Naive thymus-derived CD4-positive, alpha-beta T cell (primary cell): ENCODE measurements at regions not wholly inside any gene's neighbourhood (a gene's known extent, or its start where the extent isn't known, plus 50 kb on each side); places are given as distances from the start of the nearest gene placed in this dataset.
"Not testable (repeated sequence)": the region's sequence is repeated elsewhere in the genome, so short reads cannot be mapped to it uniquely, and the experiment has no call there.

Experiments
- ATAC-seq: fragments of 150-1000 bp; cut with Tn5 transposase; 2 replicates; pipeline ENCODE4 v1.10.0; 2021; ENCODE audit warnings: mild to moderate bottlenecking, moderate library complexity
- CTCF ChIA-PET: fragments of 350-600 bp; sonication (Branson Sonifier 250); formaldehyde crosslinking; loops from one replicate; lab custom pipeline; 2021; ENCODE audit warnings: antibody characterized with exemption; lab: Charles Lee
- POLR2A ChIA-PET: fragments of 350-600 bp; sonication (Branson Sonifier 250); formaldehyde crosslinking; loops from one replicate; lab custom pipeline; 2021; ENCODE audit warnings: antibody characterized with exemption, inconsistent platforms; lab: Charles Lee
- DNase-seq, 9 donors: peaks; one replicate each; pipeline versions ENCODE4 v3.0.0 to v3.0.0-alpha.2; 2020 to 2022; ENCODE audit warnings: mixed read lengths in 1 of 9
- H3K27ac ChIP-seq: one replicate; pipeline ENCODE4 v1.7.0; 2013; ENCODE audit warnings: mild to moderate bottlenecking, low read depth, low read length, moderate library complexity
- H3K27me3 ChIP-seq, 2 donors: one replicate each; pipeline ENCODE4 v1.7.0; 2013; ENCODE audit warnings: low read length in 2 of 2, mild to moderate bottlenecking in 2 of 2, moderate library complexity in 2 of 2; ENCODE audit not compliant: control insufficient read depth in 2 of 2, insufficient read depth in 2 of 2
- H3K36me3 ChIP-seq, 3 experiments: 1 replicate in 2 of 3; 2 replicates in 1 of 3; pipeline ENCODE4 v1.7.0; 2013; ENCODE audit warnings: low read length in 3 of 3, mild to moderate bottlenecking in 3 of 3, moderate library complexity in 1 of 3; ENCODE audit not compliant: insufficient read depth in 3 of 3, control insufficient read depth in 2 of 3
- H3K4me1 ChIP-seq, 2 donors: one replicate each; pipeline ENCODE4 v1.7.0; 2013; ENCODE audit warnings: low read length in 2 of 2, mild to moderate bottlenecking in 2 of 2, moderate library complexity in 1 of 2; ENCODE audit not compliant: control insufficient read depth in 2 of 2, insufficient read depth in 2 of 2
- H3K4me3 ChIP-seq: 2 replicates; pipeline ENCODE4 v1.7.0; 2013; ENCODE audit warnings: mild to moderate bottlenecking, low read length
- H3K9me3 ChIP-seq, 3 experiments: 1 replicate in 2 of 3; 2 replicates in 1 of 3; pipeline ENCODE4 v1.7.0; 2013; ENCODE audit warnings: low read length in 3 of 3; ENCODE audit not compliant: control insufficient read depth in 2 of 3
- H3K27ac Mint-ChIP-seq, 9 donors: one replicate each; pipeline ENCODE4 v1.8.0; 2020 to 2022; ENCODE audit warnings: mixed read lengths in 9 of 9, mild to moderate bottlenecking in 8 of 9, moderate library complexity in 5 of 9, inconsistent platforms in 2 of 9
- H3K27me3 Mint-ChIP-seq, 5 donors: one replicate each; pipeline ENCODE4 v1.8.0; 2021 to 2022; ENCODE audit warnings: mixed read lengths in 5 of 5, mild to moderate bottlenecking in 1 of 5
- H3K36me3 Mint-ChIP-seq, 5 donors: one replicate each; pipeline ENCODE4 v1.8.0; 2020 to 2022; ENCODE audit warnings: mixed read lengths in 5 of 5, mild to moderate bottlenecking in 3 of 5, inconsistent platforms in 1 of 5
- H3K4me1 Mint-ChIP-seq, 7 donors: one replicate each; pipeline ENCODE4 v1.8.0; 2020 to 2022; ENCODE audit warnings: mixed read lengths in 7 of 7, mild to moderate bottlenecking in 3 of 7, inconsistent platforms in 1 of 7
- H3K4me3 Mint-ChIP-seq, 10 donors: one replicate each; pipeline ENCODE4 v1.8.0; 2020 to 2022; ENCODE audit warnings: mild to moderate bottlenecking in 10 of 10, mixed read lengths in 10 of 10, moderate library complexity in 6 of 10, inconsistent platforms in 2 of 10
- H3K9me3 Mint-ChIP-seq, 11 donors: one replicate each; pipeline ENCODE4 v1.8.0; 2020 to 2022; ENCODE audit warnings: mixed read lengths in 11 of 11, mild to moderate bottlenecking in 4 of 11, inconsistent platforms in 1 of 11, moderate library complexity in 1 of 11
- intact Hi-C, 2 donors: fragments of 100-400 bp; cut with micrococcal nuclease; formaldehyde crosslinking; loops; one replicate each; pipeline ENCODE4 v1.15.1; 2023

GRCh38 chr3:75320369-75320768, 343.8 kb upstream of the FRG2C start:
- intact Hi-C loops = no loop called here
- Mint-ChIP-seq H3K9me3 (peaks cover 0 to 4% (median 0%) of the 10 kb centered on the region in 11 donors), H3K4me3 (no peak overlapping the region), H3K4me1 (no peaks in the 10 kb centered on the region), H3K27ac (no peak overlapping the region), H3K36me3 (no peaks in the 10 kb centered on the region), H3K27me3 (peaks cover 0 to 9% (median 2%) of the 10 kb centered on the region in 5 donors)
- CTCF ChIA-PET = no interaction called here
- DNase-seq (no peak), ATAC-seq (no peak)
- Histone ChIP-seq H3K27me3 (no peaks in the 10 kb centered on the region), H3K36me3 (no peaks in the 10 kb centered on the region), H3K4me3 (no peak overlapping the region), H3K9me3 (no peaks in the 10 kb centered on the region), H3K4me1 (no peaks in the 10 kb centered on the region), H3K27ac (no peak overlapping the region)
- POLR2A ChIA-PET = no interaction called here

GRCh38 chr3:75321060-75321459, 343.1 kb upstream of the FRG2C start:
- Histone ChIP-seq H3K9me3 (no peaks in the 10 kb centered on the region), H3K36me3 (no peaks in the 10 kb centered on the region), H3K4me3 (no peak overlapping the region), H3K27me3 (no peaks in the 10 kb centered on the region), H3K27ac (no peak overlapping the region), H3K4me1 (no peaks in the 10 kb centered on the region)
- Mint-ChIP-seq H3K4me1 (no peaks in the 10 kb centered on the region), H3K9me3 (peaks cover 0 to 4% (median 0%) of the 10 kb centered on the region in 11 donors), H3K27me3 (peaks cover 0 to 9% (median 2%) of the 10 kb centered on the region in 5 donors), H3K27ac (no peak overlapping the region), H3K36me3 (no peaks in the 10 kb centered on the region), H3K4me3 (no peak overlapping the region)
- CTCF ChIA-PET = no interaction called here
- no peak for ATAC-seq
- intact Hi-C loops = no loop called here
- no peak for DNase-seq
- POLR2A ChIA-PET = no interaction called here

- H3K27me3 ChIP-seq, H3K9me3 Mint-ChIP-seq, H3K4me1 Mint-ChIP-seq, H3K4me1 ChIP-seq, POLR2A ChIA-PET, H3K9me3 ChIP-seq, H3K27ac ChIP-seq, H3K36me3 ChIP-seq, H3K4me3 ChIP-seq, intact Hi-C loops, DNase-seq, H3K36me3 Mint-ChIP-seq, ATAC-seq, H3K27ac Mint-ChIP-seq, CTCF ChIA-PET, H3K4me3 Mint-ChIP-seq: not testable (repeated sequence)
- peaks cover 0 to 16% (median 7%) of the 10 kb centered on the region in 5 donors for H3K27me3 Mint-ChIP-seq
These were observed 340.2 kb upstream of the FRG2C start for GRCh38 chr3:75323936-75324335.

GRCh38 chr3:75325716-75326115, 338.4 kb upstream of the FRG2C start:
- H3K9me3 Mint-ChIP-seq = peaks cover 0 to 2% (median 0%) of the 10 kb centered on the region in 11 donors
- no peak overlapping the region for H3K27ac Mint-ChIP-seq
- H3K27me3 ChIP-seq = no peaks in the 10 kb centered on the region

GRCh38 chr3:75327453-75327852, 336.7 kb upstream of the FRG2C start:
- Histone ChIP-seq H3K4me3 (no peak overlapping the region), H3K4me1 (no peaks in the 10 kb centered on the region), H3K36me3 (no peaks in the 10 kb centered on the region), H3K27me3 (no peaks in the 10 kb centered on the region), H3K9me3 (no peaks in the 10 kb centered on the region), H3K27ac (no peak overlapping the region)
- intact Hi-C loops = no loop called here
- no peak overlapping the region for H3K4me3 Mint-ChIP-seq
- peaks cover 0 to 2% (median 0%) of the 10 kb centered on the region in 11 donors for H3K9me3 Mint-ChIP-seq
- peaks cover 0 to 15% (median 7%) of the 10 kb centered on the region in 5 donors for H3K27me3 Mint-ChIP-seq
- no peak for DNase-seq
- no peak for ATAC-seq
- POLR2A ChIA-PET = no interaction called here
- CTCF ChIA-PET = no interaction called here
- no peak overlapping the region for H3K27ac Mint-ChIP-seq
- no peaks in the 10 kb centered on the region for H3K4me1 Mint-ChIP-seq
- no peaks in the 10 kb centered on the region for H3K36me3 Mint-ChIP-seq

More at GRCh38 chr3:75325716-75326115, 338.4 kb upstream of the FRG2C start:
- Histone ChIP-seq H3K27ac (no peak overlapping the region), H3K4me1 (no peaks in the 10 kb centered on the region), H3K9me3 (no peaks in the 10 kb centered on the region), H3K4me3 (no peak overlapping the region), H3K36me3 (no peaks in the 10 kb centered on the region)
- no peak for DNase-seq
- no peak for ATAC-seq
- POLR2A ChIA-PET = no interaction called here
- H3K4me3 Mint-ChIP-seq = no peak overlapping the region
- CTCF ChIA-PET = no interaction called here
- H3K4me1 Mint-ChIP-seq = no peaks in the 10 kb centered on the region
- H3K36me3 Mint-ChIP-seq = no peaks in the 10 kb centered on the region
- peaks cover 0 to 20% (median 7%) of the 10 kb centered on the region in 5 donors for H3K27me3 Mint-ChIP-seq
- intact Hi-C loops = no loop called here

- Histone ChIP-seq H3K9me3 (no peaks in the 10 kb centered on the region), H3K27ac (no peak overlapping the region), H3K27me3 (no peaks in the 10 kb centered on the region), H3K4me1 (no peaks in the 10 kb centered on the region), H3K4me3 (no peak overlapping the region), H3K36me3 (no peaks in the 10 kb centered on the region)
- peaks cover 0 to 15% (median 7%) of the 10 kb centered on the region in 5 donors for H3K27me3 Mint-ChIP-seq
- intact Hi-C loops = no loop called here
- no peak overlapping the region for H3K27ac Mint-ChIP-seq
- DNase-seq (no peak), ATAC-seq (no peak)
- H3K9me3 Mint-ChIP-seq = peaks cover 0 to 2% (median 0%) of the 10 kb centered on the region in 11 donors
- H3K4me3 Mint-ChIP-seq = no peak overlapping the region
- ChIA-PET POLR2A (no interaction called here), CTCF (no interaction called here)
- H3K36me3 Mint-ChIP-seq = no peaks in the 10 kb centered on the region
- no peaks in the 10 kb centered on the region for H3K4me1 Mint-ChIP-seq
These were observed 334.5 kb upstream of the FRG2C start for GRCh38 chr3:75329476-75330097.

GRCh38 chr3:75330446-75330845, 333.7 kb upstream of the FRG2C start:
- H3K36me3 Mint-ChIP-seq, POLR2A ChIA-PET, H3K27ac Mint-ChIP-seq, H3K4me3 Mint-ChIP-seq, H3K9me3 Mint-ChIP-seq, H3K27me3 ChIP-seq, H3K27ac ChIP-seq, H3K4me3 ChIP-seq, ATAC-seq, H3K36me3 ChIP-seq, DNase-seq, H3K4me1 Mint-ChIP-seq, H3K9me3 ChIP-seq, H3K4me1 ChIP-seq, CTCF ChIA-PET, intact Hi-C loops: not testable (repeated sequence)
- peaks cover 0 to 18% (median 7%) of the 10 kb centered on the region in 5 donors for H3K27me3 Mint-ChIP-seq
